ENCODE measurements at regions not wholly inside any gene's neighbourhood (a gene's known extent, or its start where the extent isn't known, plus 50 kb on each side); places are given as distances from the start of the nearest gene placed in this dataset.
"Not testable (repeated sequence)": the region's sequence is repeated elsewhere in the genome, so short reads cannot be mapped to it uniquely, and the experiment has no call there.

DNA sequence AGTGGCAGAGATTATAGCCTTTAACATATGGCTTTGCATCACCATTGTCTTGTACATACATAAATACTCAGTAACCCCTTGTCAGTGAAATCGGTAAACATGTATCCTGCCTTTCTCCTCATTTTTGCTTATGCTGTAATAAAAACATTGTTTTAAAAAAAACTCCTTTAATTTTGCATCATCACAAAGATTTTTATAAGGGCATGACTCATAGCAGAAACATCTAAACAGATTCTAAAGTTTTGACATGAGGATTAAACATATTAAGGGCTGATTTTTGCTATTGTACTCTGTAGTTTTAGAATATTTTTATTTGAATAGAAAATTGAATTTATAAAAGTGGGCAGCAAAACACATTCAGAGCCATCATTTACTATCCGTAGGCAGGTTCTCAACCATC, 275.9 kb downstream of the ZIC4 start:
- Mint-ChIP-seq H3K27me3 (no peaks in the 10 kb centered on the region), H3K4me1 (no peaks in the 10 kb centered on the region), H3K9me3 (peaks cover under 1 to 41% (median 13%) of the 10 kb centered on the region in 9 donors), H3K36me3 (peaks cover 0 to 4% (median 0%) of the 10 kb centered on the region in 3 donors), H3K4me3 (no peak overlapping the region), H3K27ac (no peak overlapping the region)
- ATAC-seq = no peak
- POLR2A ChIA-PET = no interaction called here
- no peak for DNase-seq

DNA sequence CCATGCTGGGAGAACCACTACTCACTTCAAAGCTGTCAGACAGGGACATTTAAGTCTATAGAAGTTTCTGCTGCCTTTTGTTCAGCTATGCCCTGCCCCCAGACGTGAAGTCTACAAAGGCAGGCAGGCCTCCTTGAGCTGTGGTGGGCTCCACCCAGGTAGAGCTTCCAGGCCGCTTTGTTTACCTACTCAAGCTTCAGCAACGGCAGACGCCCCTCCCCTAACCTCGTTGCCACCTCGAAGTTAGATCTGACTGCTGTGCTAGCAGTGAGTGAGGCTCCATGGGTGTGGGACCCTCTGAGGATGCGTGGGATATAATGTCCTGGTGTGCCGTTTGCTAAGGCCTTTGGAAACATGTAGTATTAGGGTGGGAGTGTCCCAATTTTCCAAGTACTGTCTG, 276.7 kb downstream of the ZIC4 start:
- H3K4me3 Mint-ChIP-seq = no peak overlapping the region
- no peaks in the 10 kb centered on the region for H3K4me1 Mint-ChIP-seq
- no peaks in the 10 kb centered on the region for H3K27me3 Mint-ChIP-seq
- POLR2A ChIA-PET = no interaction called here
- peaks cover 0 to 38% (median 13%) of the 10 kb centered on the region in 9 donors for H3K9me3 Mint-ChIP-seq
- ATAC-seq (no peak), DNase-seq (no peak)
- peaks cover 0 to 4% (median 0%) of the 10 kb centered on the region in 3 donors for H3K36me3 Mint-ChIP-seq
- H3K27ac Mint-ChIP-seq = no peak overlapping the region

DNA sequence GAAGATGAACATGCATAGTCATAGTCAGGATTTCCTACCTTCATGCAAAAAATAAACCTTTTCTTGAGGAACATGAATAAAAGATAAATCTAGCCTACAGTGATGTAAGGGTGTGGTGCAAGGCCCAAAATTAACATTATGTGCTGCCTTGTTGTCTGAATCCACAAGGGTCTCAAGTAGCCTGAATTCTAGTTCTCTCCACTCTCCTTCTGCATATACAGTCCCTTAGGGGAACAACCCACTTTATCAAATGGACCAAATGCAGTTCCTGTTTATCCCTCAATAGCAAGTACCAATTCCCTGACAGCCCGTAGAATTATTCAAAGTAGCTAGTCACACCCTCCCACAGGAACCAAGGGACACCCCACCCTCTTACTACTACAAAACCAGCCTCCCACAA, 284.0 kb downstream of the ZIC4 start:
- POLR2A ChIA-PET = no interaction called here
- Mint-ChIP-seq H3K4me1 (no peaks in the 10 kb centered on the region), H3K27me3 (no peaks in the 10 kb centered on the region), H3K36me3 (no peaks in the 10 kb centered on the region), H3K27ac (no peak overlapping the region), H3K4me3 (no peak overlapping the region), H3K9me3 (peaks cover 0 to 9% (median 5%) of the 10 kb centered on the region in 9 donors)
- ATAC-seq (no peak), DNase-seq (no peak)

DNA sequence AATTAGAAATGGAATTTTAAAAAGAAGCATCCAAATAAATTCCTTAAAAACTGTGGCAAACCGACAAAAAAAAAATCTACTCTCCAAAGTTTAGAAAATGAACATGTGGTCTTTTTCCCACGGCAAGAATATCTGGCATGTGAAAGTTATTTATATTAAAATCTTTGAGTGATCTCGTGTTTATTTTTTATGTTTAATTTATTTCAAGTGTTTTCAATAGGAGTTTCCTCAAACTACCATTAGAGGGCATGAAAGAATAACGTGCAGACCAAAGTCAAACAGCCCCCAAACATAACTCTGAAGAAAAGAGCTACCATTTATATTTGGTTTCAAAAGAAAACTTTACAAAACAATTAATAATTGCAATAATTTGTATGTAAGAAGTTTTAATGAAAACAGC, 286.4 kb downstream of the ZIC4 start:
- H3K4me3 Mint-ChIP-seq = no peak overlapping the region
- ATAC-seq = no peak
- POLR2A ChIA-PET = no interaction called here
- no peaks in the 10 kb centered on the region for H3K36me3 Mint-ChIP-seq
- no peaks in the 10 kb centered on the region for H3K27me3 Mint-ChIP-seq
- no peak overlapping the region for H3K27ac Mint-ChIP-seq
- DNase-seq = no peak
- H3K4me1 Mint-ChIP-seq = no peaks in the 10 kb centered on the region
- H3K9me3 Mint-ChIP-seq = peaks cover 0 to 14% (median 1%) of the 10 kb centered on the region in 9 donors

DNA sequence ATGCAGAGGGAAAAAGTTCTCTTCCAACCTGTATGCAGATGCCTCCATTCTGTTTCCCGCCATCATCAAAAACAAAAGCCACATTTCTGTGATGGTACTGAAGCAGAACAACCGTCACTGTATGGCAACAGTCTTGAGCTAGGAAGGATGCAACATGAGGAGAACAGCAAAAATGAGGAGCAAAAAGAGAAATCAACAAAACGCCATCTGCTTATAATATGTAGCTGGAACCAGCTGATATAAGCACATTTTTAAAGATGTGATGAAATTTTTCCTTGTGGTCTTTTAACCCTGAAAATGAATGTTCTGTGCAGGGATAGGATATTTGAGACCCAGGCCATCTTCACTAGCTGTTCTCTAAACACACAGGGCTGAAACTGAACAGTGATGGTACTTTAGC, 287.0 kb downstream of the ZIC4 start:
- H3K4me3 Mint-ChIP-seq = no peak overlapping the region
- DNase-seq (no peak), ATAC-seq (no peak)
- H3K36me3 Mint-ChIP-seq = no peaks in the 10 kb centered on the region
- POLR2A ChIA-PET = no interaction called here
- H3K27ac Mint-ChIP-seq = peak overlapping the region in 1 of 10 donors; percentile 54
- peaks cover 0 to 15% (median 1%) of the 10 kb centered on the region in 9 donors for H3K9me3 Mint-ChIP-seq
- H3K4me1 Mint-ChIP-seq = no peaks in the 10 kb centered on the region
- H3K27me3 Mint-ChIP-seq = no peaks in the 10 kb centered on the region

DNA sequence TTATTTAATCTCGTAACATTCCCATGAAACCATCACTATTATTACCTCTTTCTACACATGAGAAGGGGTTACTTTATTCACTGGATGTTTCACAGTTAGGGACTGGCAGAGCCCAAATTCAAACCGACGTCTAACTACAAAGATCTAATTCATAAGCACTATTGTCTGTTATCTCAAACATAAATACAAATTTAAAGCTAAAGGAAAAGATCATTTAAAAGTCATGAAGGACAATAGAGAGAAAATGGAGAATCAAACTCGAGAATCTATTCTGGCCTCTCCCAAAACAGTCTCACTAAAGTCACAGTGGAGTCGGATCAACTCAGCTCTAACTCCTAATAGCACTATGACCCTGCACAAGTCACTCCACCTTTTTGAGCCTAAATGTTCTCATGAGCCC, 287.7 kb downstream of the ZIC4 start:
- POLR2A ChIA-PET = no interaction called here
- DNase-seq (no peak), ATAC-seq (no peak)
- no peaks in the 10 kb centered on the region for H3K27me3 Mint-ChIP-seq
- peaks cover 0 to 15% (median 1%) of the 10 kb centered on the region in 9 donors for H3K9me3 Mint-ChIP-seq
- no peaks in the 10 kb centered on the region for H3K4me1 Mint-ChIP-seq
- no peak overlapping the region for H3K27ac Mint-ChIP-seq
- H3K36me3 Mint-ChIP-seq = no peaks in the 10 kb centered on the region
- no peak overlapping the region for H3K4me3 Mint-ChIP-seq

DNA sequence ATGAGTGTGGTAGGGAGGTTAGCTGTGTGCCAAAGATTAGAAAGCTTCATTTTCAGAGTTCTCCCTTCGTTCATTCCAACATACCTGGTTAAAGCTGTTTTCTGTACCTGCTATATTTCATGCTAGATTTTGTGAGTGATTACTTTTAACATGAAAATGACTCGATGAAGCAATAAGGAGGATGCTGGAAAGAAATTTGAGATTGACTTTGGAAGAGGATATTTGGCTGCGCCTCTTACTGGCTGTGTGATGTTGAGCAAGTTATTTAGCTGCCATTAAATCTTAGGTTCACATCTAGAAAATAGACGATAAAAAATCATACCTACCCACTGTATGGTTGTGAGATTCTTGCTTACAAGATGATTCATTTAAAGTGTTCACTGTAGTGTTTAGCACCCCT, 288.7 kb downstream of the ZIC4 start:
- Mint-ChIP-seq H3K4me1 (no peaks in the 10 kb centered on the region), H3K4me3 (no peak overlapping the region), H3K27ac (no peak overlapping the region), H3K27me3 (no peaks in the 10 kb centered on the region), H3K36me3 (no peaks in the 10 kb centered on the region), H3K9me3 (peaks cover 0 to 15% (median 1%) of the 10 kb centered on the region in 9 donors)
- ATAC-seq (no peak), DNase-seq (no peak)
- POLR2A ChIA-PET = no interaction called here

DNA sequence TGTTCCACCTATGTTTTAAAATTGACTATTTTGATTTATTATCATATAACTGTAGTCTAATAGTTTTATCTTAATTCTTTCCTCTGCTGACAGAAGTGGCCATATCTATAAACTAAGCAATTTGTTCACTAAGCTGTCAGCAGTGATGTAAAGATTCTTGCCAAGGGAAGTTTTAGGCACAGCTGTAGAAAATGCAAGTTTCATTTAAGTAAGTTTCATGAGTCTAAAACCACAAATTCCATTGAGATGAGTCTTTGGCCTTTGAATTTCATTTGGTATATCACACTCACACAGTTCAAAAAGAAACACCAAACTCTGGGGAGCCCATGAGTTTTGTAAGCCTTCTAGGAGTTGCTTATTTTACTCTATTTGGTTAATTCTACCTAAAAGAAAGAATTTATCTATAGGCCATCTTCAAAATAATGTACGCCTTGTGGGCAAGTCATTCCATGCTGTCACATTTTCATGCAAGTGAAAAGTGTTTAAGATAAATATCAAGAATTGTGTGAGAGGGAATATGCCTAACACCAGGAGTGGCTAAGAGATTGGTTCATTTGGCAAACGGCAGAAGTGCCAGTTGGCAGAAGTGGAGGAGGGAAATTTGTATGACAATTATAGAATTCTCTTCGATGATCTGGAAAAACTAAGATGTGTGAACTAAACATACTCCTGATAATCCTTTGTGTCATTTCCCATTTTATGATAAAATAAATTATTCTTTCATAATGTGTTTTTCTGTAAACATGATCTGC, 292.9 kb downstream of the ZIC4 start:
- DNase-seq (no peak), ATAC-seq (no peak)
- no peaks in the 10 kb centered on the region for H3K4me1 Mint-ChIP-seq
- no peak overlapping the region for H3K4me3 Mint-ChIP-seq
- H3K27ac Mint-ChIP-seq = no peak overlapping the region
- POLR2A ChIA-PET = no interaction called here
- no peaks in the 10 kb centered on the region for H3K36me3 Mint-ChIP-seq
- H3K27me3 Mint-ChIP-seq = no peaks in the 10 kb centered on the region
- H3K9me3 Mint-ChIP-seq = peaks cover 0 to 15% (median 5%) of the 10 kb centered on the region in 9 donors

DNA sequence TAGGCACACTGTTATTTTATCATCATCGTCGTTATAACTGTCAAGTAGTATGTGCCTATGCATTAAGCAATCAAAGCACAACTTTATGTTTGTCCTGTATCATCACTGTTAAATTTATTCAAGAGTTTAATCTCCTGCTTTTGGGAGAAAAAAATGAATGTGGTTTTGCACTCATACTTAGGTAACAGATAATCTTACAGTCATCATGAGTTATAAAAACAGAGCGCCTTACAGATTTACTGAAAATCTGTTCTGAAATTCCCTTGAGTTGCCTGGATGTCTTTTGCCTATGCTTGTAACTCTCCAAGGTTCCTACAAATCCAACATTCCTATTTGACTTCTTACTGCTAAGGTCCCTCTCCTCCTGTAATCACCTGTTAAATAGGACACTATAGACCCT, 307.3 kb downstream of the ZIC4 start:
- peaks cover 4 to 39% (median 19%) of the 10 kb centered on the region in 9 donors for H3K9me3 Mint-ChIP-seq
- DNase-seq = no peak
- ATAC-seq = no peak
- no peak overlapping the region for H3K4me3 Mint-ChIP-seq
- peaks cover 0 to 2% (median 0%) of the 10 kb centered on the region in 4 donors for H3K4me1 Mint-ChIP-seq
- POLR2A ChIA-PET = no interaction called here
- peaks cover 0 to 5% (median 0%) of the 10 kb centered on the region in 5 donors for H3K27me3 Mint-ChIP-seq
- no peaks in the 10 kb centered on the region for H3K36me3 Mint-ChIP-seq
- no peak overlapping the region for H3K27ac Mint-ChIP-seq

DNA sequence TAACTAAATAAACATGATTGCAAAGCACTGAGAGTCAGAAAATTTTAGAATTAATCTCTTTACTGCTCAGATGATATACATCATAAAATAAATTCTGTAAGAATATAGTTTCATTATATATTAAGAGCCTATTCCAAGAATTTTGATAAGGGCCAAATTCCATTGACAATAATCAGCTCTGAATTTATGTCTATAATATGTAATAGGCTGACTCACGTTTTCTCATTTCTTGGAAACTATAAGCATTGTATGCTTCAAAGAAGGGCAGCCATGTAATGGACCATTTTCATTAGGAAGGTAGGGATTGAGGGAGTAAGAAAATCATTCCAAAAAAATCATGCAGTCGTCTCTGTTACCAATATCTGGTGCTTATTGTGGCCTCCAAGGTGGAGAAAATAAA, 315.9 kb downstream of the ZIC4 start:
- no peak for ATAC-seq
- Mint-ChIP-seq H3K4me1 (peaks cover 0 to 2% (median 0%) of the 10 kb centered on the region in 4 donors), H3K4me3 (no peak overlapping the region), H3K9me3 (peaks cover 0 to 11% (median 6%) of the 10 kb centered on the region in 9 donors), H3K27me3 (peaks cover 0 to 5% (median 0%) of the 10 kb centered on the region in 5 donors), H3K27ac (no peak overlapping the region), H3K36me3 (no peaks in the 10 kb centered on the region)
- DNase-seq = no peak
- POLR2A ChIA-PET = no interaction called here

DNA sequence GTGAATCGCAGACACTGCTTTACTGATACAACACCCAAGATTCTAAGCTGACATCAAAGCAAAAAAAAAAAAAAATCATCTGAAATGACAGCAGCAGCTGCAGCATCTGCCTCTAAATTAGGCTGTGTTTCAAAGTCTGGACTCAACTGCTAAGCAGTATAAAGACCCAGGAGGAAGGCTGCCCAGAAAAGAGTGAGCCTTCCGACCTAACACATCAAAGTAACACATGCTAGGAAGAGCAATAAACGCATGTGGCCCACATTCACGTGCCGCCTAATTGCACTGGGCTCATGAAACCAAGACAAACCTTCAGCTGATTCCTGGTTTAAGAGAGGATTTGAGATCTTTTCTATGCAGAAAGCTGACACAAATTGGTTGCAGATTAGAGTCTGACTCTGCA, 317.1 kb downstream of the ZIC4 start:
- H3K27me3 Mint-ChIP-seq = peaks cover 0 to under 1% (median 0%) of the 10 kb centered on the region in 5 donors
- POLR2A ChIA-PET = no interaction called here
- no peaks in the 10 kb centered on the region for H3K36me3 Mint-ChIP-seq
- DNase-seq = no peak
- no peak overlapping the region for H3K4me3 Mint-ChIP-seq
- no peak for ATAC-seq
- H3K4me1 Mint-ChIP-seq = no peaks in the 10 kb centered on the region
- H3K9me3 Mint-ChIP-seq = peaks cover 0 to 4% (median 1%) of the 10 kb centered on the region in 9 donors
- H3K27ac Mint-ChIP-seq = no peak overlapping the region

DNA sequence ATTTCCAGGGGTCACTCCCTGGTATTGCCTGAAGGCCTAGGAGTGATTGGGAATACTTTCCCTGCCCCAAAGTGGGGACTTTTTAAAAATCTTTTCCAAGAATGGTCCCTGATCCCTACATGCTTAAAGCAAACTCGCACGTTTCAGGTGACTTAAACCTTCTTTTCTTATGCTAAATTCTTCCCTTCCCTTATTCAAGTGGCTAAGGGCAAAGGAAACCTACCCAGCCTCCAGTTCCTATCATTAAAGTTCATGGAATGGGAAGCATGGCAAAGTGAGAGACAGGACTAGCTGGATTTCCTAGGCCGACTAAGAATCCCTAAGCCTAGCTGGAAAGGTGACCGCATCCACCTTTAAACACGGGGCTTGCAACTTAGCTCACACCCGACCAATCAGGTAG, 346.8 kb downstream of the ZIC4 start:
- DNase-seq, H3K4me1 Mint-ChIP-seq, H3K27me3 Mint-ChIP-seq, H3K36me3 Mint-ChIP-seq, POLR2A ChIA-PET, H3K4me3 Mint-ChIP-seq, ATAC-seq, H3K27ac Mint-ChIP-seq: not testable (repeated sequence)
- H3K9me3 Mint-ChIP-seq = peaks cover 4 to 46% (median 21%) of the 10 kb centered on the region in 9 donors

DNA sequence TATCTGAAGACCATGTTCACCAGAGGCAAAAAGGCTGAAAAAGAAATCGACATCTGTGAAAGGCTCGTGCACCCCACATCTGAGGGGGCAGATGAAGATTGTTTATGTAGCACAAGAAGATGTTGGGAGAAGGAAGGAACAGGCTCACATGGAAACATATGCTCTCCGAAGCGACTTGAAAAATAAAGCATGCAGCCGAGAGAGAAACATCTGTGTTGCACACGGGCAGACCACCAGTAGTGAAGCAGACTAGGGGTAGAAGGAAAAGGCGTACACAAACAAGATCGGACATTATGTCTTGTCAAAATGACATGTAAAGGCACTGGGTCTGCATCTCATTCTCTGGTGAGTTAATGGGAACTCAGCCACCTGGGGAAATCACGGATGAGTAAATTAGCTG, 356.5 kb downstream of the ZIC4 start:
- POLR2A ChIA-PET = no interaction called here
- Mint-ChIP-seq H3K4me3 (no peak overlapping the region), H3K27ac (no peak overlapping the region), H3K27me3 (peaks cover 0 to 4% (median 0%) of the 10 kb centered on the region in 5 donors), H3K36me3 (peaks cover 0 to 5% (median 0%) of the 10 kb centered on the region in 3 donors), H3K4me1 (no peaks in the 10 kb centered on the region), H3K9me3 (peaks cover 5 to 39% (median 10%) of the 10 kb centered on the region in 9 donors)
- ATAC-seq (no peak), DNase-seq (no peak)

DNA sequence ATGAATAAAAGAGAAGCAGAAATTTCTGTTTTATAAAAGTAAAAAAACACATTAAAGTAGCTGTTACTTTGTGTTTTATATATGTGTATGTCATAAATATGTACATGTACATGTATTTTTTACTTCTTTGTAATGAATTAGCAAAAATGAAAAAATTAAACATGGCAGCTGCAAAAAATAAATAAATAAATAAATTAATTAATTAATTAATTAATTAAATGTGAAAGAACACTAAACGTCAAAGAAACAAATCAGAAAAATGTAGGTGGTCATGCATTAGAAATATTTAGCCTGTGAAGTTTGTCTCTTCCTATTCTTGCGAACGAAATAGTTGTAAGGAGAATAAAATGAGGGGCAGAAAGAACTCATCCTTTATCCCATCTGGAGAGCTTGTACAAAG, 357.0 kb downstream of the ZIC4 start:
- Mint-ChIP-seq H3K9me3 (peaks cover 0 to 39% (median 9%) of the 10 kb centered on the region in 9 donors), H3K36me3 (peaks cover 0 to 5% (median 0%) of the 10 kb centered on the region in 3 donors), H3K27ac (no peak overlapping the region), H3K4me3 (no peak overlapping the region), H3K27me3 (peaks cover 0 to 4% (median 0%) of the 10 kb centered on the region in 5 donors), H3K4me1 (no peaks in the 10 kb centered on the region)
- POLR2A ChIA-PET = no interaction called here
- ATAC-seq = no peak
- no peak for DNase-seq

Data from naive thymus-derived CD8-positive, alpha-beta T cell (primary cell).